Stimulated activated naive B cell treated with anti-CD40 and anti-IgM and Interleukin-4, amounts not matched to agents 10 μg/mL and 1 μg/mL and 100 μg/mL, for 72 hours (primary cell): ENCODE measurements at regions not wholly inside any gene's neighbourhood (a gene's known extent, or its start where the extent isn't known, plus 50 kb on each side); places are given as distances from the start of the nearest gene placed in this dataset.

Experiments used
- ATAC-seq, 2 donors: fragments of 150-1000 bp; cut with Tn5 transposase; replicated peaks; 2 replicates each; pipeline ENCODE4 v1.10.0; 2021; ENCODE audit warnings: moderate library complexity in 1 of 2
- DNase-seq: peaks from one replicate; pipeline ENCODE4 v3.0.0; 2021
- H3K27ac Mint-ChIP-seq: one replicate; pipeline ENCODE4 v1.8.0; 2022; ENCODE audit warnings: mild to moderate bottlenecking, mixed read lengths
- H3K27me3 Mint-ChIP-seq, 2 donors: one replicate each; pipeline ENCODE4 v1.8.0; 2022; ENCODE audit warnings: mixed read lengths in 2 of 2
- H3K36me3 Mint-ChIP-seq, 2 donors: one replicate each; pipeline ENCODE4 v1.8.0; 2022; ENCODE audit warnings: mixed read lengths in 2 of 2, mild to moderate bottlenecking in 1 of 2
- H3K4me1 Mint-ChIP-seq, 2 donors: one replicate each; pipeline ENCODE4 v1.8.0; 2022; ENCODE audit warnings: mixed read lengths in 2 of 2, mild to moderate bottlenecking in 1 of 2
- H3K4me3 Mint-ChIP-seq, 2 donors: one replicate each; pipeline ENCODE4 v1.8.0; 2022; ENCODE audit warnings: mild to moderate bottlenecking in 2 of 2, mixed read lengths in 2 of 2, moderate library complexity in 1 of 2
- H3K9me3 Mint-ChIP-seq, 2 donors: one replicate each; pipeline ENCODE4 v1.8.0; 2022; ENCODE audit warnings: mixed read lengths in 2 of 2, mild to moderate bottlenecking in 1 of 2

DNA sequence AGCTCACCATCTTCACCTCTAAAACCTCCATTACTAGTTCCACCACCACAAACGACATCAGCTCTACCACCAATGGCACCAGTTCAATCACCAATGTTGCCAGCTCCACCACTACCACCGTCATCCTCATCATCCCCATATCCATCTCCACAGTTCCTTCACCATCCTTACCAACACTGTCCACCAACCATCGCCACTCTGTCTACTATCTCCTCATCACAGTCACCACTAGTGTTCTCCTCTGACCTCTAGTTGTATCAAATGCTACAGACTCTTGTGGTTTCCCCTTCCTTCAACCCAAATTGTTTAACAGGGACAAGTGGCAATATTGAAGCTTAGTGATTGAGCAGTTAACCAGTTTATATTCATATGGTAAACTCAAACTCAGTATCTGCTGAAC, 182.6 kb downstream of the CAAP1 start:
- Mint-ChIP-seq H3K9me3 (peaks cover 0 to 2% of the 10 kb centered on the region in 2 donors), H3K4me1 (no peaks in the 10 kb centered on the region), H3K36me3 (no peaks in the 10 kb centered on the region), H3K4me3 (no peak overlapping the region), H3K27me3 (no peaks in the 10 kb centered on the region), H3K27ac (no peak overlapping the region)
- no peak for ATAC-seq
- DNase-seq: no peak

DNA sequence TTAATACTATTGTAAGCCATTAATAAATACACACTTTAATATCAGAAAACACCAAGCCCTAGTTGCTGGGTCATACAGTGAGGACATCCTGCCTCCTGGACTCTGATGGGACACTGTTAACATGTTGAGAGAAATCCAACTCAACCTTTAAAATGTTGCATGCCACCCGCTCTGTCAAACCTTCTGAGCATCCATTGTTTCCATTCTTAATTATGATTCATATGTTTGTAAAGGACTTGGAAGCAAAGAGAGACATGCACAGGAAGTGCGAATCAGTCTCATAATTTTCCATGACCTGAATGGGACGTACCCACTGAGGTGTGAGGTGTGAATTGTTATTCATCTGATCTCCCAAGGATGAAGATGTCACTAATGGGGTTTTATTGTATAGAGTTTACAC, 186.4 kb downstream of the CAAP1 start:
- Mint-ChIP-seq H3K9me3 (peaks cover 0 to 2% of the 10 kb centered on the region in 2 donors), H3K4me3 (no peak overlapping the region), H3K27me3 (no peaks in the 10 kb centered on the region), H3K4me1 (no peaks in the 10 kb centered on the region), H3K27ac (no peak overlapping the region), H3K36me3 (no peaks in the 10 kb centered on the region)
- ATAC-seq (no peak), DNase-seq (no peak)

DNA sequence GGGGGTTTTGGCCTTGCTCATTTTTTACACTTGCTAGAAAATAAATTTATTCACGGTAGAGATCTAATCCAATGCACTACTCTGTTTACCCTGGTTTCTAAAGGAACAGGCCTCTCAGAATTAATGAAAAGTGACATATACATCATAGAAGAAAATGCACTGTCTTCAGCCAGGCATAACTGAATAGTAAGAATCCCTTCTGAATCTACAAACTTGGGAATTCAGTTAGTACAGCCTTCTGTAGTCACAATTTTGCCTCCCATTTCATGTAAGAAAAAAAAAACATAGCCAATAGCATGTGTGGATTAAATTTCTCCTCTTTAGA, 197.3 kb downstream of the CAAP1 start:
- no peaks in the 10 kb centered on the region for H3K4me1 Mint-ChIP-seq
- H3K4me3 Mint-ChIP-seq: no peak overlapping the region
- peaks cover 16% of the 10 kb centered on the region in 2 donors for H3K9me3 Mint-ChIP-seq
- no peak for DNase-seq
- H3K36me3 Mint-ChIP-seq: no peaks in the 10 kb centered on the region
- H3K27me3 Mint-ChIP-seq: no peaks in the 10 kb centered on the region
- no peak for ATAC-seq
- H3K27ac Mint-ChIP-seq: no peak overlapping the region

DNA sequence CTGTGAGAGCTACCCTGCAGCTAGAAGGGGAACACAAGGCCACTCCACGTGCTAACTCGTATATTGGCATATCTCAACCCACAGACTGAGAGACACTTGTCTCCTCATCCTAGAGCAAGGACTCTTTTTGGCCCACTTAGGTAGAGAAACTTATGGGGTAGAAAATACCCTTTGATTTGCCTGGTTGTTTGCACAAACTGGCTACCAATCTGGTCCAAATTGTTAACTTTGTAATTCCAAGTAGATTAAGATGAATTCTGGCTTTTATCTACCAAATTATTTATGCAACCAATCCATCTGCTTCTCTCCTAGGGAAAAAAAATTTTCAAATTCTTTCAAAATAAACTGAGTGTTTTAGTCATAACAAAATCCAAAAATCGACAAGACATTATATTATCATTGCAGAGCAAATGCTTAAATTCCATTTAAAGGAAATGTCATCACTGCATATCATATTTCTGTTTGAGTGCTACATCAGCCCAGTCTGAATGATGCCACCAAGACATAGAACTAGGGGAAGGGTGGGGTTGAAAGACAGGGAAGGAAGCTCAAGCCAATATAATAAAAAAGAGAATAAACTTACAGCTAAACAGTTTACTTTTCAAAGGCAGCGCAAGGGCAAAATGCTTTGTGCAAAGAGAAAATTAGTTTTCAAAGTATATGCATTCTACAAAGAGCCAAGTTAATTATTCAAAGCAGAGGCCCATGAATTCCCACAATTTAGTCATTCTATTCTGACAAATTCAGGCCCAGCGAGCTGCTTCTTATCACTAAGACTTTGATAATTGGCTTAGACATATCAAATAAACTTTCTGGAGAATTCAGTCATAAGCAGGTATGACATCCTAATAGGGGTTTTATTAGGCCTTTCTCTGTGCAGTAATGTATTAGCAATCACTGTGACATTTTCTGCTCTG, 198.0 kb downstream of the CAAP1 start:
- no peak overlapping the region for H3K4me3 Mint-ChIP-seq
- ATAC-seq: no peak
- H3K36me3 Mint-ChIP-seq: no peaks in the 10 kb centered on the region
- no peaks in the 10 kb centered on the region for H3K27me3 Mint-ChIP-seq
- H3K9me3 Mint-ChIP-seq: peaks cover 12 to 16% of the 10 kb centered on the region in 2 donors
- H3K27ac Mint-ChIP-seq: no peak overlapping the region
- DNase-seq: no peak
- H3K4me1 Mint-ChIP-seq: no peaks in the 10 kb centered on the region

DNA sequence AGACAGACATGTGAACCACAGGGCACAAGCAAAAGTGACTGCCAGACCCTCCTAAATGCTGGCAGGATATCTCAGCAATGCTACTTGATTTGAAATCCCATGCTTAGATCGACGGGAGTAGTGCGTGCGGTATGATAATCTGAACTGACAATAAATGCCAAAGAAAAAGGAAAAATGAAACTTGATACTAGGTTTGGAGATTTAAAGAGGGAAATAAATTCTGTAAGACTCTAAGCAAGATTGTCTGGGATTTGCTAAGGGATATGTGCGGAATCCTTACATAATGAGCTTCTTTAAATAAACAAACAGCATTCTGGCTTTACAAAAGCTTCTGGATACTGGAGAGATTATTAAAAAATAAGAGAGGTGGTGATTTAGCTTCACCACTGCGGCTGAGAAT, 203.6 kb downstream of the CAAP1 start:
- Mint-ChIP-seq H3K9me3 (peaks cover 0 to 2% of the 10 kb centered on the region in 2 donors), H3K27ac (no peak overlapping the region), H3K27me3 (peaks cover 0 to 5% of the 10 kb centered on the region in 2 donors), H3K36me3 (no peaks in the 10 kb centered on the region), H3K4me3 (no peak overlapping the region), H3K4me1 (no peaks in the 10 kb centered on the region)
- ATAC-seq (no peak), DNase-seq (no peak)

DNA sequence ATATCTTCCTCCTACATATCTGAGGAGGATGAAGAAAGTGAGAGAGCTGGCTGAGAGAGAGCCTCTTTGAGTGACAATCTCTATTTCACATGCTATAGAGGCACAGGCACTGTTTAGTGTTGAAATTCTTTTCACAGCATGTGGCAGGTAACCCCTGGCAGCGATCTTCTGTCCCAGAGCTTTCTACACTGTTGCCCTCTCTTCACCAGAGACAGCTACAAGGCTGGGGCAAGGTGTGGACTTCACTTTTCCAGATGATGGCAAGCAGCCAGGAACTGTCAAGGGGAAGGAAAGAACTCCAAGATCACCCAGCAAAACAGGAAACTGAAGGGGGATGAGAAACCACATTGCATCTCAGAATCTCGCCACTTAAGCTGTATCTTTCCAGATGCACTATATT, 205.2 kb downstream of the CAAP1 start:
- Mint-ChIP-seq H3K4me3 (no peak overlapping the region), H3K27ac (no peak overlapping the region), H3K4me1 (no peaks in the 10 kb centered on the region), H3K9me3 (peaks cover 0 to 2% of the 10 kb centered on the region in 2 donors), H3K27me3 (peaks cover 0 to 5% of the 10 kb centered on the region in 2 donors), H3K36me3 (no peaks in the 10 kb centered on the region)
- DNase-seq: no peak
- no peak for ATAC-seq

DNA sequence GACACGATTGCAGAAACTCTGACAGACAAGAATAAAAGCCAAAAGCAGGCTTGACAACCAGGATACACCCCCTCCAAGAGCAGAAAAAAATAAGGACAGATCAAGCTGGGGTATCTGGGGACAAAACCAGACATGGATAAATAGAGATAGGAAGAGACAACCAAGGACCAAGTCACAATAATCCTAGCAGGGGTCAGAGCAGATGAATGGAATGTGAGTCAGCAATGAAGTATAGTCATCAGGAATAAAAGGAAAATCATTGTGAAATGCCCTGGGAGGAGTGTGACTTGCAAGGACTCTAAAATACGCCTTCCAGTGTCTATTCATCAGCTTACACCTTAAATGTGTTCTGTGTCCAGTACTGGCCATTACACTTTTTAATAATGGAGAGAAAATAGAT, 206.8 kb downstream of the CAAP1 start:
- Mint-ChIP-seq H3K36me3 (no peaks in the 10 kb centered on the region), H3K27me3 (peaks cover 0 to 5% of the 10 kb centered on the region in 2 donors), H3K4me3 (no peak overlapping the region), H3K4me1 (no peaks in the 10 kb centered on the region), H3K27ac (no peak overlapping the region), H3K9me3 (peaks cover 0 to 2% of the 10 kb centered on the region in 2 donors)
- ATAC-seq (no peak), DNase-seq (no peak)

DNA sequence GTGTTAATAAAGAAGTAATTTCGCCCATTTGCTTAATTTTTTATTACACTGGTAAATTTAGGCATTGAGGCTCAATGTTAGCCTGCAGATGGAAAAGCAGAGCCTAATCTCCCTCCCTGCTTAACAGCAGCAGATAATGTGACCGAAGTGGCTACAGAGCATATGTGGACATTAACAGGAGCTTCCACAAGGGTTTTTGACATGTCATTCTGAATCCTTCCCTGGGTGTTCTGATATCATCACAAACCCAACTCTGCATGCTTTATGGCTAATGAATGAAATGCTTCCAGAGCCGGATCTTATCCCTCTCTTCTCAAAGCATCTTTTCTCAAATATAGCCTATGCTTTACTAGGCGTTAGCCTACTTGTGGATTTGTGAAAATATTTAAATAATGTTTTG, 208.6 kb downstream of the CAAP1 start:
- no peak for DNase-seq
- Mint-ChIP-seq H3K27me3 (peaks cover 0 to 4% of the 10 kb centered on the region in 2 donors), H3K9me3 (peaks cover 0 to 2% of the 10 kb centered on the region in 2 donors), H3K4me1 (no peaks in the 10 kb centered on the region), H3K36me3 (no peaks in the 10 kb centered on the region), H3K4me3 (no peak overlapping the region), H3K27ac (no peak overlapping the region)
- no peak for ATAC-seq

DNA sequence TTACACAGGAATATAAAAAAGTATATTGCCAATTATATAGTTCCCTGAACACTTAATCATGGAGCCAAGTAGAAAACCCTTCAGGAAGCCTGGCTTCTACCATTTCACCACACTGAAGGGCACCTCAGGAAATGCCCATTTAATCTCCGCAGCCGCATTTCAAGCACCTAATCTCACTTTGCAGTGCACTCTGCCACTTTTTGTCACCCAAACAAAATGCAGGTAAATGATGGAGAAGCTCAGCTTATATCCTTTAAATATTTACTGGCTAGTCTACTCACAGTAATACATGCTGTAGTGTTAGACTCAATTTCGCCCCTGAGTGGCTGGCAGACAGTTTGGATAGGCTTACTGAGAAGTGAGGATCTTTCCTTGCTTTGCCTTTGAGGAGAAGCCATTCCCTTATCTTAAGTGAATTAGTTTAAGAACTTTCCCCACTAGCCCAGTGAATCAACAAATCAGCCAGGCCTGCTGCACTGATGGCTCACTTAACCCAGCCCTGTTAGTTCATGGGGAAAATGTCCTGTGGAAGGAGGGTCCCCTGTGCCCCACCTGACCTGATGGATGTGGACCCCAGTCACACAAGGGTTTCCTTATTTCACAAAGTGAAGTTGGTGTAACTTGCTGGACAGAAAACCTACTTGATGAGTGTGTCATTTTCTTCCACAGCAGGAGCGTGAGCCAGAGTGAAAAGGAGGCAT, 209.7 kb downstream of the CAAP1 start:
- Mint-ChIP-seq H3K27ac (no peak overlapping the region), H3K4me1 (no peaks in the 10 kb centered on the region), H3K36me3 (no peaks in the 10 kb centered on the region), H3K9me3 (no peaks in the 10 kb centered on the region), H3K27me3 (no peaks in the 10 kb centered on the region), H3K4me3 (no peak overlapping the region)
- ATAC-seq: no peak
- no peak for DNase-seq

DNA sequence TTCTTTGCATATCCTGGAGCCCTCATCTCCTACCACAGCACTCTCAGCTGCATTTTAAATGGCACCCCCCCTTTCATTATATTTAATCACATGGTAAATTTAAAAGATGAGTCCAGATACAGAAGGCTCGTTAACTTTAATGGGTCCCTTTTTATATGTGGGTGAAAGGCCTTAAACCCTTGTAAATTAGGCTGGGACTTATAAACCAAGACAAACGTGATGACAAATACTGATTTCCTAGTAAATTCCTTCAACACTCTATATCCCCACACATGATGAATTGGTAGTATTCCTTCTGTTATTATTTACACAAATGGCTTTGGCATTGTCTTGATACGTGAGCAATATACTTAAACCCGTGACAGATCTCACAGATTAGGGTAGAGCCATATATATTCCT, 210.6 kb downstream of the CAAP1 start:
- H3K36me3 Mint-ChIP-seq: no peaks in the 10 kb centered on the region
- H3K4me1 Mint-ChIP-seq: no peaks in the 10 kb centered on the region
- H3K27ac Mint-ChIP-seq: no peak overlapping the region
- H3K4me3 Mint-ChIP-seq: no peak overlapping the region
- DNase-seq: no peak
- H3K27me3 Mint-ChIP-seq: no peaks in the 10 kb centered on the region
- H3K9me3 Mint-ChIP-seq: no peaks in the 10 kb centered on the region
- ATAC-seq: no peak

DNA sequence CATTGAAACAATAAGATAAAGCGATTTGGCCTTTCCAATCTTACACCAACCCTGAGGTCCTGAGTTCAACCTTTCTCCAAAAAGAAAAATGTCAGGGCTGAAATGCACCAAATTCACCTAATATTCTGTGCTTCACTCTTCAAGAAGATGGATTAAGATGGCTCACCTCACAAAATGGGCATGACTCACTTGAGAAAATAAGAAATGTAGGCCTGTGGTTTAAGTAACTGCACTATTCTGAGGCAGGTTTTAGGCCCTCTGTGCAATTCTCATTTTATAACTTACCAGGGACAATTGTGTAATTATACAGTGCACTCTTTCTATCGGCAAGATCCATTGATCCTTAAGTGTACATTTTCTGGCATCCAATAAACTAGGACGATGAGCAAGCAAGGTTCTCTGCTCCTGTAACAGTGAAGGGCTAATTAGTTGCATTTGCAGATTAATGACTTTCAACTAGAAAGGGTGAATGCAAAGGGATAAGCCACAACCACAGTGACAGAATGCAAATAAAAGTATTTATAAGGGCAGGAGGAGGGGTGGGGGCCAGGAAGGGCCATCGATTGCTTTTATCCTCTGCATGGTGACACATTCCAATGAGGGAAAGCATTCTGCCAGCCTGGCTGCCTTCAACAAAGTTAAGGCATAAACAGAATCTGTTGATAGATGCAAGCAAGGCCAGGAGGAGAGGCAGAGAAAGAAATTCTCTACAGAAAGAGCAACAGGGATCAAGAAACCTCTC, 214.5 kb downstream of the CAAP1 start:
- Mint-ChIP-seq H3K36me3 (no peaks in the 10 kb centered on the region), H3K27me3 (no peaks in the 10 kb centered on the region), H3K27ac (no peak overlapping the region), H3K9me3 (no peaks in the 10 kb centered on the region), H3K4me1 (no peaks in the 10 kb centered on the region), H3K4me3 (no peak overlapping the region)
- DNase-seq (no peak), ATAC-seq (no peak)

DNA sequence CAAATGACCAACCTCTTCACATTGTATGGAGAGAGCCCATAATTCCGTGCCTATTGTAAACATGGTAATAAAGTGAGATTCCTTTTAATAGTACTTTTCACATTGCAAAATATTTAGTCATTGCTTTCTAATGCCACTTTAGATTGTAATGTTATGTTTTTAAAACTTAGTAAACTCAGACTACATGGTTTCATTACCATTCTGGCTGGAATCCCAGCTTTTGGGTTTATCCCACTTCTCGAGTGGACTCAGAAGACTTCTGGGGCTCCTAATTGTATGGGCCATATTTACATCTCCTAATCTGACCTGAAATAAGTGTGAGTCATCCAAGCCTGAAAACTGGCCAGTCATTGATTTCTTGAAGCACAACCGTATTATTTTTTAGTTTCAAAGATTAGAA, 217.6 kb downstream of the CAAP1 start:
- H3K27me3 Mint-ChIP-seq: no peaks in the 10 kb centered on the region
- H3K36me3 Mint-ChIP-seq: no peaks in the 10 kb centered on the region
- H3K4me3 Mint-ChIP-seq: no peak overlapping the region
- ATAC-seq (no peak), DNase-seq (no peak)
- H3K9me3 Mint-ChIP-seq: no peaks in the 10 kb centered on the region
- H3K27ac Mint-ChIP-seq: no peak overlapping the region
- no peaks in the 10 kb centered on the region for H3K4me1 Mint-ChIP-seq

DNA sequence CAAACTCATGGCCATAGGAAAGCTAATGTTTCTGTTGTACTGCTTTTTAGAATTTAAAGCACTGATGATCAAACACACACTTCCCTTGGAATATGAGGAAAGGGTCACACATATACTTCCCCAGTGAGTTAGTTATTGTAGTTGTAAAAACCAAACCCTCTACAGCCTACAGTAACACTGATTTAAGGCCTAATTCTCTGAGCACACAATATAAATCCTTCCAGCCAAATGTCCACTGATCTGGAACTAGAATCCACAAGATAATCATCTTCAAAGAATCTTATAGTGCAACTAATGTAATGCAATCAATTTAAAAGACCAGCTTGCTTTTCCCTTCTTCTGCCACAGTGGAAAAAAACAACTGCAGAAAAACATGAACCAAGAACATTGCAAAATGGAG, 219.3 kb downstream of the CAAP1 start:
- no peaks in the 10 kb centered on the region for H3K27me3 Mint-ChIP-seq
- no peaks in the 10 kb centered on the region for H3K4me1 Mint-ChIP-seq
- ATAC-seq: no peak
- DNase-seq: no peak
- no peak overlapping the region for H3K4me3 Mint-ChIP-seq
- H3K27ac Mint-ChIP-seq: no peak overlapping the region
- H3K9me3 Mint-ChIP-seq: no peaks in the 10 kb centered on the region
- H3K36me3 Mint-ChIP-seq: no peaks in the 10 kb centered on the region

DNA sequence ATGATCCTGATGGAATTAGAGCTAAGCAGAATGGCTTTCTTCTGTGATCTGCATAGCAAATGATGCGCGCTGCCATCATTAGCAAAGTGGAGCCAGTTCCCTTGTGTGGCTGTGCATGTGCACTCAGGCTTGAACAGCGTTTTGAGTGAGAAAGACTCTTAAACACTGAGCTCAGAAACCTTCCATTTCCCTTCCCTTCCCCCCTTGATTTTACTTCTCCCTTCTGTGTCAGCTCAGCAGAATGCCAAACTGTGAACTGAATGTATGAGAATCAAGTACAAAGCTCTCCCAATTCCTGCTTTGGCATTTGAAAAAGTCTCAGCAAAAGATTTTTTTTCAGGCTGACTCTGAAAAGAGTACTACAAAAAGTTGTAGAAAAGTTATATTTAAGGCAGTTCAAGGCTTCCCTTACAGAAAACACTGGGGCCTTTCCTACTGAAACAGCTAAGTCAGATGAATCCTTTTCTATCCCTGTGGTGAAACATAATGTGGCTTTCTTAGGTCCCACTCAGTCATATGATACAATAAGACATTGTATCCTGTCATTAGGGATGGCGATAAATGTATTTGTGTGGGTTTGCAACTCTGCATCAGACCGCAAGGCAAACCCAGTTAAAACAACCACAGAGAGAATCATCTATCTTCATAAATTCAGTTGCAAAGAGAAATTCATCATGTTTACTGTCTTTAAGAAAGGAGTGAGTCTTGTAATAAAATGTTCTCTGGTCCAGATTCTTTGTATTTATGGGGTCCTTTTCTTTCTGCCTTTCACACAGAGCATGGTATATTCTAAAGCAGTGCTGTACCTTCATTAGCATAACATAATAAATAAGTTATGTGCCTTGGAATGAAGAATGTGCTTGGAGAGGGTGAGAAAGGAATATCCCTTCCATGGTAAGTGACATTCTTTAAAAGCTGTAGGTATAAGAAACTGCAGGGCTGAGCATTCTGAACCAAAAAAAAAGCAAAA, 222.6 kb downstream of the CAAP1 start:
- H3K9me3 Mint-ChIP-seq: no peaks in the 10 kb centered on the region
- H3K4me3 Mint-ChIP-seq: no peak overlapping the region
- no peak for DNase-seq
- H3K4me1 Mint-ChIP-seq: no peaks in the 10 kb centered on the region
- ATAC-seq: peak in 1 of 2 donors; percentile 36
- H3K27ac Mint-ChIP-seq: no peak overlapping the region
- H3K27me3 Mint-ChIP-seq: no peaks in the 10 kb centered on the region
- no peaks in the 10 kb centered on the region for H3K36me3 Mint-ChIP-seq
